GM21619 (cell line): ENCODE measurements at regions not wholly inside any gene's neighbourhood (a gene's known extent, or its start where the extent isn't known, plus 50 kb on each side); places are given as distances from the start of the nearest gene placed in this dataset.
"Not testable (repeated sequence)": the region's sequence is repeated elsewhere in the genome, so short reads cannot be mapped to it uniquely, and the experiment has no call there.

ENCODE experiments used
- ATAC-seq: cut with Tn5 transposase; IDR thresholded peaks from one replicate; pipeline ENCODE4 v1.9.1; 2021; ENCODE audit not compliant: unreplicated experiment

- not testable (repeated sequence) for ATAC-seq
These were observed 183.2 kb upstream of the ZNF469 start for GRCh38 chr16:88199296-88200153.

GRCh38 chr16:88200154-88200895 lies 182.4 kb upstream of the ZNF469 start:
- not testable (repeated sequence) for ATAC-seq

DNA sequence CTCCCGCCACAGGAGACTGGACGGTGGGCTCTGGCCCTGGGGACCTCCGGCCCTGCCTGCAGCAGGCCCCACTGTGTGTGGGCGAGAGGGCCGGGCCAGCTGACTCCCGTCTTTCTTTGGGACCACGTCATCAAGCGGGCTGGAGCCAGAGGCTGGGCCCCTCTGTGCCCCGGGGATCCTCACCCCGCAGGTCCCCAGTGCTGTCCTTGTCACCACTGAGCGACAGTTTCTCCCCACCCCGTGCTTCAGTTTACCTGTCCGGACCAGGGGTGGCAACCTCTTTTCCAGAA lies 181.9 kb upstream of the ZNF469 start:
- ATAC-seq = no peak

DNA sequence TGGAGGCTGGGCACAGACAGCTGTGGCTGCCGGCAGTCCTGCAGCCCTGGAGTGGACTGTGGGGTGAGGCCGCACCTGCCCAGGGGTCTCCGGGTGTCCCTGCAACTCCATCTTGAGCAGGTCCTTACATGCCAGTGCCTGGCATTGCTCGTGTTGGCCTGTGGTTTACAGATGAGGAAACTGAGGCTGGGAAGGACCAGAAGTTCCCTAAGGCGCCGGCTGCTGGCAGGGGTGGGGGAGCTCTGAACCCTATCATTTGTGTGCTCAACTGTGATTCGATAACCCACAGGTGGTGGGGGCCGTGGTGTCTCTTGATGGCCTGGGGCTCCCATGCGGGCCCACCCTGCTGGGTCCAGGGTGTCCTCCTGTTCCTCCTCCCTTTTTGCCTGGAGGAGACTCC lies 181.1 kb upstream of the ZNF469 start:
- ATAC-seq = not testable (repeated sequence)

GRCh38 chr16:88202207-88202745 lies 180.5 kb upstream of the ZNF469 start:
- no peak for ATAC-seq

DNA sequence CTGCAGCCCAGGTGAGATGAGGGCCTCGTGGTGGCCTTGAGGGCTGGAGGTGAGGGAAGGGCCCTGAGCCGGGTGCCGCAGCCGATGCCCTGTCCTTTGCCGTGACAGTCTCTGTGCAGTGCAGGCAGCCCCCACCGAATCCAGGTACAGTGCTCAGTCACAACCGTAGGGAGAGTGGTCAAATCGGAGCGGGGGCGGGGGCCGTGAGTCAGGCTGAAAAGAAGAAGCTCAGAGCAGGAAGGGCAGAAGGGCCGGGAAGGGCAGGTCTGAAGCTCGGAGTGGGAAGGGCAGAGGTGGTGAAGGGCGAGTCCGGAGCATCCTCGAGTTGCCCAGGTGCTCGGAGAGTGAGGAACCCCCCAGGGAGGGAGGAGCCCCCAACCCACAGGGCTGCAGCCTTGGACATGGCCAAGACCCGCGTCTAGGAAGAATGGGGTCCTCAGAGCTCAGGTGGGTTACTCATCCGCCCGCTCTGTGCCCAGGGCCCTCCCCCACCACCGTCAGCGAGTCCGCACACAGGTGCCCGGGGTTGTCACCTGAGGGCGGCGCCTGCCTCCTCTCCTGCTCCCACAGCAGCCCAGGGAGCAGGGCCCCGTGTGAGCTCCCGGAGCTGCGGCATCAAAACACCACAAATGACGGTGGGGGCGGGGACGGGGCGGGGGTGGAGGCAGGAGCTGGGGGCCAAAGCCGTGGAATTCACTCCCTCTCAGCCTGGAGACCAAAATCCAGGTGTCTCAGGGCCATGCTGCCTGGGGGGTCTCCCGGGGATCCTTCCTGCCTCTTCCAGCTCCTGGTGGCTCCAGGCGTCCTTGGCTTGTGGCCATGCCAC lies 179.7 kb upstream of the ZNF469 start:
- ATAC-seq = not testable (repeated sequence)

- ATAC-seq = not testable (repeated sequence)
These were observed 178.3 kb upstream of the ZNF469 start for GRCh38 chr16:88204131-88205110.

DNA sequence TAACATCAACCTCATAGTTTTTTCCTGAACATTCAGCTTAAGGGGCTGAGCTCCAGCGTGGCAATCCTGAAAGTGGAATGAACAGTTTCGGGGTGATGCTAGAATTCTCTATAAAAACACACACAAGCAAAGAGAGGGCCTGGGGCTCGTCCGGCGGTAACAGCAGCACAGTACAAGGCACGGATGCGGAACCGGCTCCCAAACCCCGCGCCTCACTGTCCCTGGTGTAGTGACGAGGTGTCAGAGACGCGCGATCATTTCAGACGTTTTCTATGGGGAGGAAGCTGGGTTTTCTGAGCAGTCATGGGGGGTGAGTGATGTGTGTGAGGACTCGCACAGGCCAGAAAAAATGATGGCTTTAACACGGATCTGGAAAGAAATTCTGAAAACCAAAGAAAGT lies 177.3 kb upstream of the ZNF469 start:
- not testable (repeated sequence) for ATAC-seq

GRCh38 chr16:88206006-88206405 lies 176.8 kb upstream of the ZNF469 start:
- not testable (repeated sequence) for ATAC-seq

GRCh38 chr16:88206516-88206915 lies 176.2 kb upstream of the ZNF469 start:
- ATAC-seq = not testable (repeated sequence)

- ATAC-seq = no peak
These were observed 174.6 kb upstream of the ZNF469 start for GRCh38 chr16:88208112-88208511.

- not testable (repeated sequence) for ATAC-seq
These were observed 174.0 kb upstream of the ZNF469 start for GRCh38 chr16:88208776-88209175.

GRCh38 chr16:88209579-88209978 lies 173.2 kb upstream of the ZNF469 start:
- ATAC-seq = not testable (repeated sequence)

- not testable (repeated sequence) for ATAC-seq
These were observed 168.8 kb upstream of the ZNF469 start for GRCh38 chr16:88213937-88214336.

- ATAC-seq = not testable (repeated sequence)
These were observed 161.6 kb upstream of the ZNF469 start for GRCh38 chr16:88221001-88221761.

GRCh38 chr16:88223696-88224095 lies 159.1 kb upstream of the ZNF469 start:
- not testable (repeated sequence) for ATAC-seq

- ATAC-seq = not testable (repeated sequence)
These were observed 158.4 kb upstream of the ZNF469 start for GRCh38 chr16:88224131-88224898.

DNA sequence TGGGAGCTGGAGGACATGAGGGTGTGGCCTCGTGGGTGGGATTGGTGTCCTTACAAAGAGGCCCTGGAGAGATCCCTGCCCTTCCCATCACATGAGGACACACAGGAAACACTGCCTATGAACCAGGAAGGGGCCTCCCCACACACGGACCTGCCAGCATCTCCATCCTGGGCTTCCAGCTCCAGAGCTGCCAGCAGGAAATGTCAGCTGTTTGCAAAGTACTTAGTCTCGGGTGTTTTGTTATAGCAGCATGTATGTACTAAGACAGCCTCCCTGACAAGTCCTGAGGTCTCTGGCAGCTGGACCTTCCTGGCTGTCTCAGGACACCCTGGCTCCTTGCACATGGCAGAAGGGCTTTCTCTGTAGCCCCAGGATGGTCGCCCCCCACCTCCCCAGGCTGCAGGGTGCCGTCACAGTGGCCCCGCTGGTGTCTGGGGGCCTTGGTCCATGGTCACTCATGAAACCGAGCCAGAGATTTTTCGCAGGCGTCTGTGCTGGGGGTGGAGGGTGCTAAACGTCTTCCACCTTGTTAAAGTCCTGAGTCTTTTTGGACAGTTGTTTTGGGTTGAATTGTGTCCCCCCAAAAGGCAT lies 157.0 kb upstream of the ZNF469 start:
- not testable (repeated sequence) for ATAC-seq
